GM12878 (cell line): ENCODE measurements at regions not wholly inside any gene's neighbourhood (a gene's known extent, or its start where the extent isn't known, plus 50 kb on each side); places are given as distances from the start of the nearest gene placed in this dataset.

Experiments used
- BHLHE40 ChIP-seq, 2 experiments: fragments of 450-650 bp in 1 of 2; IDR thresholded peaks; 2 replicates each; pipeline ENCODE4 v1.6.1; 2011 to 2017; ENCODE audit warnings: low read depth in 2 of 2, borderline replicate concordance in 1 of 2, improper control_type of control experiment in 1 of 2, low read length in 1 of 2, mild to moderate bottlenecking in 1 of 2
- IKZF2 ChIP-seq, 2 experiments: fragments of 450-650 bp; IDR thresholded peaks; 2 replicates each; pipeline ENCODE4 v1.6.1; 2017; ENCODE audit warnings: mild to moderate bottlenecking in 2 of 2, moderate library complexity in 2 of 2
- MEF2A ChIP-seq: IDR thresholded peaks from 2 replicates; pipeline ENCODE4 v1.6.1; 2011; ENCODE audit warnings: low read depth, mild to moderate bottlenecking, low read length, moderate library complexity; ENCODE audit not compliant: insufficient read depth
- MEF2B ChIP-seq: fragments of 450-650 bp; IDR thresholded peaks from 2 replicates; pipeline ENCODE4 v1.6.1; 2018; ENCODE audit warnings: mild to moderate bottlenecking, moderate library complexity; ENCODE audit not compliant: partially characterized antibody, poor library complexity, severe bottlenecking
- SIN3A ChIP-seq: IDR thresholded peaks from 2 replicates; pipeline ENCODE4 v1.6.1; 2012; ENCODE audit warnings: low read depth, low read length, improper control_type of control experiment
- SRF ChIP-seq, 2 experiments: IDR thresholded peaks; 2 replicates each; pipeline ENCODE4 v1.6.1; 2011; ENCODE audit warnings: low read depth in 2 of 2, low read length in 2 of 2, mild to moderate bottlenecking in 1 of 2, moderate library complexity in 1 of 2
- TF ChIP-seq, protein P1 (sequence below): IDR thresholded peaks from 2 replicates; pipeline ENCODE4 v1.6.1; 2011; ENCODE audit warnings: borderline replicate concordance, low read depth, mild to moderate bottlenecking, moderate library complexity, low read length; ENCODE audit not compliant: insufficient read depth, poor library complexity, severe bottlenecking
- TF ChIP-seq, protein P2 (sequence below): fragments of 450-650 bp; formaldehyde crosslinking; IDR thresholded peaks from 2 replicates; pipeline ENCODE4 v1.5.0; 2022; ENCODE audit warnings: mild to moderate bottlenecking, missing genetic modification characterization
- TF ChIP-seq, protein P3 (sequence below): IDR thresholded peaks from 2 replicates; pipeline ENCODE4 v1.6.1; 2012; ENCODE audit warnings: improper control_type of control experiment, low read depth, low read length; ENCODE audit not compliant: insufficient replicate concordance

DNA sequence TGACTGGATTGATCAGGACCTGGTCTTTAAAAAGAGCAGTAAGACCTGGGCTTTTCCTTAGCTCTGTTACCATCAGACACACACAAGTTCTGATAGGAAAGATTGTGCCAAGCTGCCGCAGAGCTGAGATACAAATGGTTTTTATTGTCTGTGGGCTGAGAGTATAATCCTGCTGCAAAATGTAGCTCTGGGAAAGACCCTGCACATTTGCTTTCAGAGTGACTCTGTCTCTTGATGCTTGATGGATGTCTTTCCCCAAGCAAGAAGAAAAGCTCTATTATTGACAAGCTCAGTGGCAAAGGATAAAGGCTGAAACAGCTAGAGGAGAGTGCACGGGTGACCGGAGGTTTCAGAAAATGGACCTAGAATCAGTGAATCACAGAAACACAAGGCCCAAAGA is 95.3 kb upstream of the PARD3B start (continued):
- no peak for TF ChIP-seq SRF (IDR thresholded peaks at IDR 0.05; ENCODE audit: low read depth in 2 of 2, low read length in 2 of 2)
- no peak for TF ChIP-seq MEF2B
- TF ChIP-seq MEF2A: no peak
- TF ChIP-seq, protein P1, sequence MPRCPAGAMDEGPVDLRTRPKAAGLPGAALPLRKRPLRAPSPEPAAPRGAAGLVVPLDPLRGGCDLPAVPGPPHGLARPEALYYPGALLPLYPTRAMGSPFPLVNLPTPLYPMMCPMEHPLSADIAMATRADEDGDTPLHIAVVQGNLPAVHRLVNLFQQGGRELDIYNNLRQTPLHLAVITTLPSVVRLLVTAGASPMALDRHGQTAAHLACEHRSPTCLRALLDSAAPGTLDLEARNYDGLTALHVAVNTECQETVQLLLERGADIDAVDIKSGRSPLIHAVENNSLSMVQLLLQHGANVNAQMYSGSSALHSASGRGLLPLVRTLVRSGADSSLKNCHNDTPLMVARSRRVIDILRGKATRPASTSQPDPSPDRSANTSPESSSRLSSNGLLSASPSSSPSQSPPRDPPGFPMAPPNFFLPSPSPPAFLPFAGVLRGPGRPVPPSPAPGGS: no peak
- TF ChIP-seq, protein P2, sequence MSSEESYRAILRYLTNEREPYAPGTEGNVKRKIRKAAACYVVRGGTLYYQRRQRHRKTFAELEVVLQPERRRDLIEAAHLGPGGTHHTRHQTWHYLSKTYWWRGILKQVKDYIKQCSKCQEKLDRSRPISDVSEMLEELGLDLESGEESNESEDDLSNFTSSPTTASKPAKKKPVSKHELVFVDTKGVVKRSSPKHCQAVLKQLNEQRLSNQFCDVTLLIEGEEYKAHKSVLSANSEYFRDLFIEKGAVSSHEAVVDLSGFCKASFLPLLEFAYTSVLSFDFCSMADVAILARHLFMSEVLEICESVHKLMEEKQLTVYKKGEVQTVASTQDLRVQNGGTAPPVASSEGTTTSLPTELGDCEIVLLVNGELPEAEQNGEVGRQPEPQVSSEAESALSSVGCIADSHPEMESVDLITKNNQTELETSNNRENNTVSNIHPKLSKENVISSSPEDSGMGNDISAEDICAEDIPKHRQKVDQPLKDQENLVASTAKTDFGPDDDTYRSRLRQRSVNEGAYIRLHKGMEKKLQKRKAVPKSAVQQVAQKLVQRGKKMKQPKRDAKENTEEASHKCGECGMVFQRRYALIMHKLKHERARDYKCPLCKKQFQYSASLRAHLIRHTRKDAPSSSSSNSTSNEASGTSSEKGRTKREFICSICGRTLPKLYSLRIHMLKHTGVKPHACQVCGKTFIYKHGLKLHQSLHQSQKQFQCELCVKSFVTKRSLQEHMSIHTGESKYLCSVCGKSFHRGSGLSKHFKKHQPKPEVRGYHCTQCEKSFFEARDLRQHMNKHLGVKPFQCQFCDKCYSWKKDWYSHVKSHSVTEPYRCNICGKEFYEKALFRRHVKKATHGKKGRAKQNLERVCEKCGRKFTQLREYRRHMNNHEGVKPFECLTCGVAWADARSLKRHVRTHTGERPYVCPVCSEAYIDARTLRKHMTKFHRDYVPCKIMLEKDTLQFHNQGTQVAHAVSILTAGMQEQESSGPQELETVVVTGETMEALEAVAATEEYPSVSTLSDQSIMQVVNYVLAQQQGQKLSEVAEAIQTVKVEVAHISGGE: no peak
- TF ChIP-seq SIN3A: no peak
- TF ChIP-seq BHLHE40 (IDR thresholded peaks at IDR 0.05; ENCODE audit: borderline replicate concordance in 1 of 2, low read depth in 2 of 2, low read length in 1 of 2): no peak
- TF ChIP-seq, protein P3, sequence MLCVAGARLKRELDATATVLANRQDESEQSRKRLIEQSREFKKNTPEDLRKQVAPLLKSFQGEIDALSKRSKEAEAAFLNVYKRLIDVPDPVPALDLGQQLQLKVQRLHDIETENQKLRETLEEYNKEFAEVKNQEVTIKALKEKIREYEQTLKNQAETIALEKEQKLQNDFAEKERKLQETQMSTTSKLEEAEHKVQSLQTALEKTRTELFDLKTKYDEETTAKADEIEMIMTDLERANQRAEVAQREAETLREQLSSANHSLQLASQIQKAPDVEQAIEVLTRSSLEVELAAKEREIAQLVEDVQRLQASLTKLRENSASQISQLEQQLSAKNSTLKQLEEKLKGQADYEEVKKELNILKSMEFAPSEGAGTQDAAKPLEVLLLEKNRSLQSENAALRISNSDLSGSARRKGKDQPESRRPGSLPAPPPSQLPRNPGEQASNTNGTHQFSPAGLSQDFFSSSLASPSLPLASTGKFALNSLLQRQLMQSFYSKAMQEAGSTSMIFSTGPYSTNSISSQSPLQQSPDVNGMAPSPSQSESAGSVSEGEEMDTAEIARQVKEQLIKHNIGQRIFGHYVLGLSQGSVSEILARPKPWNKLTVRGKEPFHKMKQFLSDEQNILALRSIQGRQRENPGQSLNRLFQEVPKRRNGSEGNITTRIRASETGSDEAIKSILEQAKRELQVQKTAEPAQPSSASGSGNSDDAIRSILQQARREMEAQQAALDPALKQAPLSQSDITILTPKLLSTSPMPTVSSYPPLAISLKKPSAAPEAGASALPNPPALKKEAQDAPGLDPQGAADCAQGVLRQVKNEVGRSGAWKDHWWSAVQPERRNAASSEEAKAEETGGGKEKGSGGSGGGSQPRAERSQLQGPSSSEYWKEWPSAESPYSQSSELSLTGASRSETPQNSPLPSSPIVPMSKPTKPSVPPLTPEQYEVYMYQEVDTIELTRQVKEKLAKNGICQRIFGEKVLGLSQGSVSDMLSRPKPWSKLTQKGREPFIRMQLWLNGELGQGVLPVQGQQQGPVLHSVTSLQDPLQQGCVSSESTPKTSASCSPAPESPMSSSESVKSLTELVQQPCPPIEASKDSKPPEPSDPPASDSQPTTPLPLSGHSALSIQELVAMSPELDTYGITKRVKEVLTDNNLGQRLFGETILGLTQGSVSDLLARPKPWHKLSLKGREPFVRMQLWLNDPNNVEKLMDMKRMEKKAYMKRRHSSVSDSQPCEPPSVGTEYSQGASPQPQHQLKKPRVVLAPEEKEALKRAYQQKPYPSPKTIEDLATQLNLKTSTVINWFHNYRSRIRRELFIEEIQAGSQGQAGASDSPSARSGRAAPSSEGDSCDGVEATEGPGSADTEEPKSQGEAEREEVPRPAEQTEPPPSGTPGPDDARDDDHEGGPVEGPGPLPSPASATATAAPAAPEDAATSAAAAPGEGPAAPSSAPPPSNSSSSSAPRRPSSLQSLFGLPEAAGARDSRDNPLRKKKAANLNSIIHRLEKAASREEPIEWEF: no peak
- TF ChIP-seq IKZF2 (IDR thresholded peaks at IDR 0.05): no peak
